Neuron (in vitro differentiated cells): ENCODE measurements at regions not wholly inside any gene's neighbourhood (a gene's known extent, or its start where the extent isn't known, plus 50 kb on each side); places are given as distances from the start of the nearest gene placed in this dataset.

ENCODE experiments used
- H2AFZ ChIP-seq: one replicate; pipeline ENCODE4 v1.6.1; 2013; ENCODE audit warnings: low read depth, mild to moderate bottlenecking, inconsistent platforms, low read length, moderate library complexity
- H3K27me3 ChIP-seq: one replicate; pipeline ENCODE4 v1.6.1; 2013; ENCODE audit warnings: low read length; ENCODE audit not compliant: insufficient read depth
- H3K36me3 ChIP-seq: one replicate; pipeline ENCODE4 v1.6.1; 2013; ENCODE audit warnings: low read length; ENCODE audit not compliant: insufficient read depth
- H3K4me1 ChIP-seq: one replicate; pipeline ENCODE4 v1.6.1; 2013; ENCODE audit warnings: low read length; ENCODE audit not compliant: insufficient read depth
- H3K4me3 ChIP-seq: 2 replicates; pipeline ENCODE4 v1.5.1; 2013; ENCODE audit warnings: mild to moderate bottlenecking, low read length, moderate library complexity
- H3K9me3 ChIP-seq: one replicate; pipeline ENCODE4 v1.6.1; 2013; ENCODE audit warnings: low read length

- Histone ChIP-seq H3K27me3 (no peaks in the 10 kb centered on the region), H3K4me3 (no peak overlapping the region), H2AFZ (no peak overlapping the region)
These were observed 200.3 kb upstream of the UMPS start for GRCh38 chr3:124529826-124530571.

DNA sequence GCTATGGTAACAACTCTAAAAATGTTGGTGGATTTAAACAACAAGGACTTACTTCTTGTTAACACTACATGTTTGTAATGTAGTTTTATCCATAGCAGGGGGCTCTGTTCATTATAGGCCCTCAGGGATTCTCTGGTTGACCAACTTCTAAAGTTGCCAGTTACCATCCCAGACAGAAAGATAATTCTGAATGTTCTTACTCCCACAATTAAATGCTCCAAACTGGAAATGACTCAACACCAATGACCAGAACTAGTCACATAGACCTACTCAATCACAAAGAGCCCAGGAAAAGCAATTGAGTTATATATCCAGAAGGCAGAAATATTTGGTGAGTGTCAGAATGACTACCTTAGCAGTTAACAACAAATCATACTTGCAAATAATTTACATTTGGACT is 199.3 kb upstream of the UMPS start:
- Histone ChIP-seq H2AFZ (no peak overlapping the region), H3K27me3 (no peaks in the 10 kb centered on the region), H3K9me3 (no peaks in the 10 kb centered on the region), H3K36me3 (no peaks in the 10 kb centered on the region), H3K4me3 (no peak overlapping the region), H3K4me1 (peaks cover 12% of the 10 kb centered on the region)

More at GRCh38 chr3:124529826-124530571, 200.3 kb upstream of the UMPS start:
- no peaks in the 10 kb centered on the region for H3K9me3 ChIP-seq
- peaks cover 9% of the 10 kb centered on the region for H3K4me1 ChIP-seq
- no peaks in the 10 kb centered on the region for H3K36me3 ChIP-seq

DNA sequence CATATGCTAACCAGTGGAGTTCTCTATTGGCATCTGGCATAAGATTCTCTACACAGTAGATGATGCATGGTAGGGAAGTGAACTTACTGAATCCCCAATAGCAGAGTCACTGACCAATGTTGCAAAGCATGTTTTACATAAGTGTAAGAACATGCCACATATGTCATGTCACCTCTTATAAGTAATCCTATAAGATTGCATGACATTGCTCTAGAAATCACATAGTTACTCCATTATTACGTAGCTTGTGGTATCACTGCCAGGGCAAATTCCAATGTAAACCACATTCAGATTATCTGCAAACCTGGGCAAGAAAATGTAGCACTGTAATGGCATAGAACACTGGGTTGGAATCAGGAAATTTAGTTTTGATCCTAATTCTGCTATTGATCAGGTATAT is 198.2 kb upstream of the UMPS start:
- no peaks in the 10 kb centered on the region for H3K36me3 ChIP-seq
- no peaks in the 10 kb centered on the region for H3K27me3 ChIP-seq

DNA sequence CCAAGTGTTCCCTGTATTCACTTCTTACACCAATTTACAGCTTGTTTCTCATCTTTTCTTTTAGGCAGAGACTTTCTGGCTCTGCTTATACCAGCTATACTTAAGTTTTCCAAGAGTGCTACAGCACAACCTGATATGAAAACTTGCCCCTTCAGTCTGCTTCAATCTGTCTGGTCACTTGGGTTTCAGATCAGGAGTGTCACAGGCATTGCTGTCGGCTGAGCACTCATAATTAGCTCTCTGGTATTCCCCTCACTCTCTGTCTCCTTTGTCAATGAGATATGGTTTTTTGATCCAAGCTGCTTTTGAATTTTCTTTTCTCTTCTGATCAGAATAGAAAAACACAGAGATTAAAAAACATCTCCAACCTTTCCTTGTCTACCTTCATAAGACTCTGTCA is 194.9 kb upstream of the UMPS start:
- Histone ChIP-seq H2AFZ (no peak overlapping the region), H3K27me3 (no peaks in the 10 kb centered on the region), H3K36me3 (no peaks in the 10 kb centered on the region), H3K4me1 (peaks cover 3% of the 10 kb centered on the region), H3K9me3 (no peaks in the 10 kb centered on the region), H3K4me3 (no peak overlapping the region)

More for the DNA sequence above, 198.2 kb upstream of the UMPS start:
- Histone ChIP-seq H3K9me3 (no peaks in the 10 kb centered on the region), H2AFZ (no peak overlapping the region), H3K4me3 (no peak overlapping the region), H3K4me1 (peaks cover 12% of the 10 kb centered on the region)

GRCh38 chr3:124540550-124541211 is 189.6 kb upstream of the UMPS start:
- Histone ChIP-seq H3K27me3 (no peaks in the 10 kb centered on the region), H3K36me3 (no peaks in the 10 kb centered on the region)

GRCh38 chr3:124542214-124542869 is 187.9 kb upstream of the UMPS start:
- no peak overlapping the region for H2AFZ ChIP-seq
- H3K4me1 ChIP-seq = peaks cover 6% of the 10 kb centered on the region
- no peaks in the 10 kb centered on the region for H3K36me3 ChIP-seq
- no peak overlapping the region for H3K4me3 ChIP-seq
- H3K27me3 ChIP-seq = no peaks in the 10 kb centered on the region
- H3K9me3 ChIP-seq = no peaks in the 10 kb centered on the region

More at GRCh38 chr3:124540550-124541211, 189.6 kb upstream of the UMPS start:
- H2AFZ ChIP-seq = no peak overlapping the region
- no peaks in the 10 kb centered on the region for H3K9me3 ChIP-seq
- H3K4me1 ChIP-seq = peaks cover 6% of the 10 kb centered on the region
- no peak overlapping the region for H3K4me3 ChIP-seq

DNA sequence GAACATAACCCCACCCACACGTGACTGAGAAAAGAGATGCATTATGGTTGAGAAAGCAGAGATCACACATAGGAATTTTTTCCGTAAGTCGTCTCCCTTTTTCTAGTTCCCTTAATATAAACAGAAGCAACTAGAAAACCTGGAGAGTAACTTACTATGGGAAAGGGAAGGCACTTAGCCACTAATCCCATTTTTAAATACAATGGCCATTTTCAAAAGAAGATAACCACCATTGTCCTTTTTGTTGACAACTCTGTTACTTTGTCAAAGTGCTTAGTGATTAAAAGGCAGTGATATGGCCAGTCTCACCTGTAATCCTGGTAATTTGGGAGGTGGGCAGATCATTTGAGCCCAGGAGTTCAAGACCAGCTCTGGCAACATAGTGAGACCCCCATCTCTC is 184.4 kb upstream of the UMPS start:
- no peaks in the 10 kb centered on the region for H3K27me3 ChIP-seq
- H2AFZ ChIP-seq = no peak overlapping the region
- H3K4me3 ChIP-seq = no peak overlapping the region
- no peaks in the 10 kb centered on the region for H3K9me3 ChIP-seq
- H3K4me1 ChIP-seq = peaks cover 6% of the 10 kb centered on the region
- no peaks in the 10 kb centered on the region for H3K36me3 ChIP-seq

DNA sequence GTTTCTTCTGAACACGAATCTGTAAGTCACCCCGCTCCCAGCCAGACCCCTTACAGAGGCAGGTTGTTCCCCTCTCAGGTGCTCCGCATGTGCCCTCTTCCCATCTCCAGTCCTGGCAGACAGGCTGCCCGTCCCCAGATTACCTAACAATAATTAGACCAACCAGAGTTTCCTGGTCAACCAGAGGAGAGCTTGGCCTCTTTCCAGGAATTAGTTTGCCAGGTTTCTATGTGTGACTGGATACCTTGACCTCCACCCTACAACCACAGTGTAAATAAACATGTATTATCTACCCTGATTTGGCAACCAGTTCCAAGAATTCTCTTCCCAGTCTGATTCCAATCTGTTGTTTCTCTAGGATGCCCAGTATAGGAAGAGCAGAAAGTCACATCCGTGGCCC is 178.0 kb upstream of the UMPS start:
- Histone ChIP-seq H3K36me3 (no peaks in the 10 kb centered on the region), H3K4me1 (no peaks in the 10 kb centered on the region), H3K27me3 (no peaks in the 10 kb centered on the region), H2AFZ (no peak overlapping the region), H3K4me3 (no peak overlapping the region), H3K9me3 (no peaks in the 10 kb centered on the region)

DNA sequence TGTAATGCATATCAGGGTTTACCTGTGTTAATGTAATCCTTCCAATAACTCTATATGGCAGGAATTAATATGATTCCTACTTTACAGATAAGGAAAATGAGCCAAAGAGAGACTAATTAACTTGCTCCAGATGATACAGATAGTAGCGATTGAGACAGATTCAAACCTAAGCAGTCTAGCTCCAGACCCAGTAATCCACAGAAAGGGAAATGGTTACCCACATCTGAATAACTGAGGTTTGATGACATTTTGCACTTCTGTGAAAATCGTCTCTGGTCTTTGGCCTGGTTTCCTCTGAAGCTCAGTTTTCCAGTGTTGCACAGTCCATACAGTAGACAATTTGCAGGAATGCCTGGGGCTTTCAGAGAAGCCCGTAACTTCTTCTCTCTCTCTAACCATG is 177.1 kb upstream of the UMPS start:
- no peaks in the 10 kb centered on the region for H3K27me3 ChIP-seq
- no peak overlapping the region for H2AFZ ChIP-seq
- no peaks in the 10 kb centered on the region for H3K36me3 ChIP-seq
- no peak overlapping the region for H3K4me3 ChIP-seq
- H3K4me1 ChIP-seq = no peaks in the 10 kb centered on the region
- H3K9me3 ChIP-seq = no peaks in the 10 kb centered on the region

DNA sequence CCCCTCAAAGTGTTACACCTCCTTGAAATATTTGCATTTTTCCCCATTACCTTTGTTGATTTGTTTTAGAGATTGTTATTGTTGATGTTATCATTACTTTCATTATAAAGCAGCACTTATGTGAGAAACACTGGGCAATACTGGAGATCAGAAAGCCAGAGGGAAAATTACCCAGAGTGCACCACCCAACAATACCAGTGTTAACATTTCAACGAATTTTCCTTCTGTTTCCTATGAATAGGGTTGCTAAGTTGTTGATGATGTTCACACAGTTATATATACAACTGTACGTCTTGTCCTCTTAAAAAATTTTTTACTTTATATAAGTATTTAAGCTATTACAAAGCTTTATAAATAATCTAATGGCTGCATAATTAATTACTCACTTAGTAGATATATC is 173.6 kb upstream of the UMPS start:
- H3K27me3 ChIP-seq = no peaks in the 10 kb centered on the region
- no peaks in the 10 kb centered on the region for H3K4me1 ChIP-seq
- H3K36me3 ChIP-seq = no peaks in the 10 kb centered on the region
- no peaks in the 10 kb centered on the region for H3K9me3 ChIP-seq
- no peak overlapping the region for H3K4me3 ChIP-seq
- no peak overlapping the region for H2AFZ ChIP-seq

- H3K36me3 ChIP-seq = no peaks in the 10 kb centered on the region
These were observed 172.6 kb upstream of the UMPS start for GRCh38 chr3:124557433-124558232.

GRCh38 chr3:124558991-124559845 is 171.0 kb upstream of the UMPS start:
- H3K27me3 ChIP-seq = no peaks in the 10 kb centered on the region
- no peak overlapping the region for H2AFZ ChIP-seq
- no peaks in the 10 kb centered on the region for H3K9me3 ChIP-seq
- H3K4me3 ChIP-seq = no peak overlapping the region
- no peaks in the 10 kb centered on the region for H3K4me1 ChIP-seq
- H3K36me3 ChIP-seq = no peaks in the 10 kb centered on the region

More at GRCh38 chr3:124557433-124558232, 172.6 kb upstream of the UMPS start:
- no peaks in the 10 kb centered on the region for H3K4me1 ChIP-seq
- H2AFZ ChIP-seq = no peak overlapping the region
- H3K27me3 ChIP-seq = no peaks in the 10 kb centered on the region
- H3K4me3 ChIP-seq = no peak overlapping the region
- H3K9me3 ChIP-seq = no peaks in the 10 kb centered on the region
